Suprapubic skin (tissue), 3 donors: ENCODE measurements at regions not wholly inside any gene's neighbourhood (a gene's known extent, or its start where the extent isn't known, plus 50 kb on each side); places are given as distances from the start of the nearest gene placed in this dataset.

Source experiments
- EP300 ChIP-seq: sonication (generic); formaldehyde crosslinking; IDR thresholded peaks from one replicate; pipeline ENCODE4 v1.6.1; 2017; ENCODE audit warnings: antibody characterized with exemption
- TF ChIP-seq, protein P1 (sequence below), 2 donors: fragments of 200-600 bp in 1 of 2; fragments of 450-650 bp in 1 of 2; sonication (generic) in 1 of 2; IDR thresholded peaks; one replicate each; pipeline ENCODE4 v1.5.1; 2016 to 2019; ENCODE audit warnings: antibody characterized with exemption in 2 of 2, mild to moderate bottlenecking in 1 of 2, moderate library complexity in 1 of 2

DNA sequence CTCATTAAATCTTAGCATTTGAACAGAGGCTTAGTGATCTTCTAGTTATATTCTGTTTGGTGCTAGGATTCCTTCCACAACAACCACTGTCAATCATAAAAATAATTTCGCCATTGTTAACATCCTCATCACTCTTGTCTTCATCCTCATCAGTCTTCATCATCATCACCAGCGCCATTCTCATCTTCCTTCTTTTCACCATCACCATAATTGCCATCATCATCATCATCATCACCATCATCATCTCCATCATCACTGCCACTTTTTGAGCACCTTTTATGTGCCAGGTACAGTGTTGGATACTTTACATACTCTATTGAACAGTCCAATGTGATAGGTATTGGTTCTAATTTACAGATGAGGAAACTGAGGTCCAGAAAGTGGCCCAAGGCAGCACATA is 245.7 kb downstream of the PTPRU start:
- TF ChIP-seq, protein P1, sequence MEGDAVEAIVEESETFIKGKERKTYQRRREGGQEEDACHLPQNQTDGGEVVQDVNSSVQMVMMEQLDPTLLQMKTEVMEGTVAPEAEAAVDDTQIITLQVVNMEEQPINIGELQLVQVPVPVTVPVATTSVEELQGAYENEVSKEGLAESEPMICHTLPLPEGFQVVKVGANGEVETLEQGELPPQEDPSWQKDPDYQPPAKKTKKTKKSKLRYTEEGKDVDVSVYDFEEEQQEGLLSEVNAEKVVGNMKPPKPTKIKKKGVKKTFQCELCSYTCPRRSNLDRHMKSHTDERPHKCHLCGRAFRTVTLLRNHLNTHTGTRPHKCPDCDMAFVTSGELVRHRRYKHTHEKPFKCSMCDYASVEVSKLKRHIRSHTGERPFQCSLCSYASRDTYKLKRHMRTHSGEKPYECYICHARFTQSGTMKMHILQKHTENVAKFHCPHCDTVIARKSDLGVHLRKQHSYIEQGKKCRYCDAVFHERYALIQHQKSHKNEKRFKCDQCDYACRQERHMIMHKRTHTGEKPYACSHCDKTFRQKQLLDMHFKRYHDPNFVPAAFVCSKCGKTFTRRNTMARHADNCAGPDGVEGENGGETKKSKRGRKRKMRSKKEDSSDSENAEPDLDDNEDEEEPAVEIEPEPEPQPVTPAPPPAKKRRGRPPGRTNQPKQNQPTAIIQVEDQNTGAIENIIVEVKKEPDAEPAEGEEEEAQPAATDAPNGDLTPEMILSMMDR (IDR thresholded peaks at IDR 0.05) = no peak
- TF ChIP-seq EP300 = no peak
